ENCODE measurements at regions not wholly inside any gene's neighbourhood (a gene's known extent, or its start where the extent isn't known, plus 50 kb on each side); places are given as distances from the start of the nearest gene placed in this dataset.

DNA sequence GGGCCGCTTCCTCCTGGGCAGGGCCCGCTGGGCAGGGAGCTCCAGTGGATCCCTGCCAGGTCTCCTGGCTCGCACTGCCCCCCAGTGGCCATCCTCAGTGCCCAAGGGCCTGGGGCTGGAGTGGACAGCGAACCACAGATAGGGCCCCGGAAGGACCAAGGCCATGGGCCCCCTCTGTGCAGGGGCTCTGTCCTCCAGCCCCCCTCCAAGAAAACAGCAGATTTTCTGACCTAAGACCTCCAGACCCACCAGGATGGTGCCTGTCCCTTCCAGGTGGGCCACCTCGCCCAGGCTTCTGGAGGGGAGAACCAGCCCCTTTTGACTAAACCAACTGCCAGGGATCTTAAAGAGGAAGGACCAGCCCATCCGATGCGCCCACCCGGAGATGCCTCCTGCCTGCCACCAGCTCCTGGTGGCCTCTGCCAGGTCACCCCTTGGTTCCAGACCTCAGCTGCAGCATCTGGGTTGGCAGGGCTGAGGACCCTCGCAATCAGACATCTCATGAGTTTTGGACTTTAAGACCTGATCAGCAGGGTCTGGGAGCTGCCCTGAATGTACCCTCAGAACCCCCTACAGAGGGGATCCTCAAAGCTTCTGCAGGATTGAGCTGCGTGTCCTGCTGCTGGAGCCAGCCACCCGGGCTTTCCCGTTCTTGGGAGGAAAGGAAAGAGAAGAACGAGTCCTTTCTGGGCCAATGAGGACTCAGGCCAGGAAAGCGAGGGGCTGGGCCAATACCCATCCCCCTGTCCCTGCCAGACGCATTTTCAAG lies 325.8 kb upstream of the DIO3 start:
- FAIRE-seq: no peak
- Histone ChIP-seq H4K20me1 (ENCODE audit: insufficient read depth, low read length) (no peaks in the 10 kb centered on the region), H3K36me3 (replicated peaks in 1 of 2; ENCODE audit: control insufficient read depth in 1 of 2, insufficient read depth in 2 of 2, low read length in 2 of 2) (no peaks in the 10 kb centered on the region), H3K9me3 (ENCODE audit: low read length) (no peaks in the 10 kb centered on the region), H3K4me3 (replicated peaks in 1 of 3; ENCODE audit: insufficient read depth in 1 of 3, low read depth in 2 of 3, low read length in 3 of 3) (peak overlapping the region in 1 of 3 experiments; percentile 15; a peak in 1 of 6 replicates), H3K27ac (ENCODE audit: extremely low read length, insufficient read depth, low read length) (no peak overlapping the region), H3K9ac (ENCODE audit: insufficient read depth, low read depth, low read length) (no peak overlapping the region), H3K27me3 (ENCODE audit: control insufficient read depth in 1 of 2, insufficient read depth in 2 of 2, low read length in 2 of 2) (peaks cover 0 to 10% of the 10 kb centered on the region in 2 experiments; a peak in 2 of 5 replicates), H3K4me2 (ENCODE audit: low read depth, low read length) (peak overlapping the region; percentile 50), H3K79me2 (ENCODE audit: insufficient read depth, low read length) (no peaks in the 10 kb centered on the region), H3K4me1 (ENCODE audit: insufficient read depth, low read length) (peaks cover 77% of the 10 kb centered on the region), H2AFZ (ENCODE audit: low read length) (no peak overlapping the region)
- ChIA-PET POLR2A (interaction anchor here (0.6 to 6.5 kb wide), 2 partner anchors 50 to 53 kb away, joined by 3 to 76 read pairs; no protein-coding TSS in a partner anchor), CTCF (ENCODE audit: low intra/inter-chr PET ratio, low total read pairs) (interaction anchor here (1.1 to 1.2 kb wide), 2 partner anchors 52 to 54 kb away, joined by 3 to 5 read pairs; no protein-coding TSS in a partner anchor)
- peak; percentile 47 for DNase-seq (ENCODE audit: low spot score)
- WGBS (ENCODE audit: low lambda C conversion rate): 57% methylated on average over 8 of the region's 16 CpGs
- no TSS peak for BruUV-seq (replicated peaks)
- intact Hi-C loops (cut with micrococcal nuclease; ENCODE audit: unreplicated experiment) (loop anchor here (1.0 to 5.0 kb wide), 3 partner anchors 329 to 392 kb away; no protein-coding TSS in a partner anchor), in situ Hi-C loops (cut with HindIII; ENCODE audit: extremely low pct_ligation_motif_present, low pct_unique_long_range_greater_than_20kb) (loop anchor here (5.0 to 10.0 kb wide), 2 partner anchors 53 to 331 kb away; partner anchors contain the start of gene RTL1)
- ATAC-seq: peak; percentile 91
- no peak for TF ChIP-seq SIX1 (CRISPR knock-in tag; IDR thresholded peaks at IDR 0.05; ENCODE audit: borderline replicate concordance)
- TF ChIP-seq FOSL1 (CRISPR knock-in tag; IDR thresholded peaks at IDR 0.05; ENCODE audit: borderline replicate concordance): no peak
- TF ChIP-seq, protein P1, sequence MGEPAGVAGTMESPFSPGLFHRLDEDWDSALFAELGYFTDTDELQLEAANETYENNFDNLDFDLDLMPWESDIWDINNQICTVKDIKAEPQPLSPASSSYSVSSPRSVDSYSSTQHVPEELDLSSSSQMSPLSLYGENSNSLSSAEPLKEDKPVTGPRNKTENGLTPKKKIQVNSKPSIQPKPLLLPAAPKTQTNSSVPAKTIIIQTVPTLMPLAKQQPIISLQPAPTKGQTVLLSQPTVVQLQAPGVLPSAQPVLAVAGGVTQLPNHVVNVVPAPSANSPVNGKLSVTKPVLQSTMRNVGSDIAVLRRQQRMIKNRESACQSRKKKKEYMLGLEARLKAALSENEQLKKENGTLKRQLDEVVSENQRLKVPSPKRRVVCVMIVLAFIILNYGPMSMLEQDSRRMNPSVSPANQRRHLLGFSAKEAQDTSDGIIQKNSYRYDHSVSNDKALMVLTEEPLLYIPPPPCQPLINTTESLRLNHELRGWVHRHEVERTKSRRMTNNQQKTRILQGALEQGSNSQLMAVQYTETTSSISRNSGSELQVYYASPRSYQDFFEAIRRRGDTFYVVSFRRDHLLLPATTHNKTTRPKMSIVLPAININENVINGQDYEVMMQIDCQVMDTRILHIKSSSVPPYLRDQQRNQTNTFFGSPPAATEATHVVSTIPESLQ (CRISPR knock-in tag; conservative IDR thresholded peaks at IDR 0.05): no peak
- TF ChIP-seq, protein P2, sequence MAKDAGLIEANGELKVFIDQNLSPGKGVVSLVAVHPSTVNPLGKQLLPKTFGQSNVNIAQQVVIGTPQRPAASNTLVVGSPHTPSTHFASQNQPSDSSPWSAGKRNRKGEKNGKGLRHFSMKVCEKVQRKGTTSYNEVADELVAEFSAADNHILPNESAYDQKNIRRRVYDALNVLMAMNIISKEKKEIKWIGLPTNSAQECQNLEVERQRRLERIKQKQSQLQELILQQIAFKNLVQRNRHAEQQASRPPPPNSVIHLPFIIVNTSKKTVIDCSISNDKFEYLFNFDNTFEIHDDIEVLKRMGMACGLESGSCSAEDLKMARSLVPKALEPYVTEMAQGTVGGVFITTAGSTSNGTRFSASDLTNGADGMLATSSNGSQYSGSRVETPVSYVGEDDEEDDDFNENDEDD (CRISPR knock-in tag; IDR thresholded peaks at IDR 0.05; ENCODE audit: borderline replicate concordance): no peak
- TF ChIP-seq, protein P3, sequence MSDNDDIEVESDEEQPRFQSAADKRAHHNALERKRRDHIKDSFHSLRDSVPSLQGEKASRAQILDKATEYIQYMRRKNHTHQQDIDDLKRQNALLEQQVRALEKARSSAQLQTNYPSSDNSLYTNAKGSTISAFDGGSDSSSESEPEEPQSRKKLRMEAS (IDR thresholded peaks at IDR 0.05): peak; percentile 17; the same call in 1 of the 2 replicates
- no peak for TF ChIP-seq BRD4 (CRISPR knock-in tag; IDR thresholded peaks at IDR 0.05)
- no peak for TF ChIP-seq AGO2 (optimal IDR thresholded peaks at IDR 0.05; ENCODE audit: low read depth, low read length)
- TF ChIP-seq, protein P4, sequence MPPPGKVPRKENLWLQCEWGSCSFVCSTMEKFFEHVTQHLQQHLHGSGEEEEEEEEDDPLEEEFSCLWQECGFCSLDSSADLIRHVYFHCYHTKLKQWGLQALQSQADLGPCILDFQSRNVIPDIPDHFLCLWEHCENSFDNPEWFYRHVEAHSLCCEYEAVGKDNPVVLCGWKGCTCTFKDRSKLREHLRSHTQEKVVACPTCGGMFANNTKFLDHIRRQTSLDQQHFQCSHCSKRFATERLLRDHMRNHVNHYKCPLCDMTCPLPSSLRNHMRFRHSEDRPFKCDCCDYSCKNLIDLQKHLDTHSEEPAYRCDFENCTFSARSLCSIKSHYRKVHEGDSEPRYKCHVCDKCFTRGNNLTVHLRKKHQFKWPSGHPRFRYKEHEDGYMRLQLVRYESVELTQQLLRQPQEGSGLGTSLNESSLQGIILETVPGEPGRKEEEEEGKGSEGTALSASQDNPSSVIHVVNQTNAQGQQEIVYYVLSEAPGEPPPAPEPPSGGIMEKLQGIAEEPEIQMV (CRISPR knock-in tag; IDR thresholded peaks at IDR 0.05; ENCODE audit: low read depth): no peak
- TF ChIP-seq, protein P5, sequence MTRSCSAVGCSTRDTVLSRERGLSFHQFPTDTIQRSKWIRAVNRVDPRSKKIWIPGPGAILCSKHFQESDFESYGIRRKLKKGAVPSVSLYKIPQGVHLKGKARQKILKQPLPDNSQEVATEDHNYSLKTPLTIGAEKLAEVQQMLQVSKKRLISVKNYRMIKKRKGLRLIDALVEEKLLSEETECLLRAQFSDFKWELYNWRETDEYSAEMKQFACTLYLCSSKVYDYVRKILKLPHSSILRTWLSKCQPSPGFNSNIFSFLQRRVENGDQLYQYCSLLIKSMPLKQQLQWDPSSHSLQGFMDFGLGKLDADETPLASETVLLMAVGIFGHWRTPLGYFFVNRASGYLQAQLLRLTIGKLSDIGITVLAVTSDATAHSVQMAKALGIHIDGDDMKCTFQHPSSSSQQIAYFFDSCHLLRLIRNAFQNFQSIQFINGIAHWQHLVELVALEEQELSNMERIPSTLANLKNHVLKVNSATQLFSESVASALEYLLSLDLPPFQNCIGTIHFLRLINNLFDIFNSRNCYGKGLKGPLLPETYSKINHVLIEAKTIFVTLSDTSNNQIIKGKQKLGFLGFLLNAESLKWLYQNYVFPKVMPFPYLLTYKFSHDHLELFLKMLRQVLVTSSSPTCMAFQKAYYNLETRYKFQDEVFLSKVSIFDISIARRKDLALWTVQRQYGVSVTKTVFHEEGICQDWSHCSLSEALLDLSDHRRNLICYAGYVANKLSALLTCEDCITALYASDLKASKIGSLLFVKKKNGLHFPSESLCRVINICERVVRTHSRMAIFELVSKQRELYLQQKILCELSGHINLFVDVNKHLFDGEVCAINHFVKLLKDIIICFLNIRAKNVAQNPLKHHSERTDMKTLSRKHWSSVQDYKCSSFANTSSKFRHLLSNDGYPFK (CRISPR knock-in tag; IDR thresholded peaks at IDR 0.05; ENCODE audit: borderline replicate concordance): peak; percentile 37; the same call in 1 of the 2 replicates
- TF ChIP-seq FOXA3 (CRISPR knock-in tag; IDR thresholded peaks at IDR 0.05): no peak
- TF ChIP-seq ELF1 (CRISPR knock-in tag; IDR thresholded peaks at IDR 0.05): peak; percentile 45; the same call in 1 of the 2 replicates
- TF ChIP-seq SOX5 (CRISPR knock-in tag; IDR thresholded peaks at IDR 0.05; ENCODE audit: borderline replicate concordance): no peak
- TF ChIP-seq HNRNPH1 (optimal IDR thresholded peaks at IDR 0.05; ENCODE audit: low read depth, low read length): no peak
- TF ChIP-seq ZNF431 (CRISPR knock-in tag; IDR thresholded peaks at IDR 0.05; ENCODE audit: borderline replicate concordance, low read depth): no peak
